SH-SY5Y (cell line): ENCODE measurements at regions not wholly inside any gene's neighbourhood (a gene's known extent, or its start where the extent isn't known, plus 50 kb on each side); places are given as distances from the start of the nearest gene placed in this dataset.

Experiments used
- GATA2 ChIP-seq: IDR thresholded peaks from 2 replicates; pipeline ENCODE4 v1.6.1; 2011; ENCODE audit warnings: mild to moderate bottlenecking, low read depth, low read length
- GATA3 ChIP-seq: IDR thresholded peaks from 2 replicates; pipeline ENCODE4 v1.6.1; 2011; ENCODE audit warnings: low read depth, mild to moderate bottlenecking, low read length, moderate library complexity

- no peak for TF ChIP-seq GATA3
- no peak for TF ChIP-seq GATA2
Observed at GRCh38 chr9:81108391-81108790, 581.0 kb downstream of the TLE1 start.
